PC-3 (cell line): ENCODE measurements at regions not wholly inside any gene's neighbourhood (a gene's known extent, or its start where the extent isn't known, plus 50 kb on each side); places are given as distances from the start of the nearest gene placed in this dataset.
A peak's percentile ranks its signal among the peaks of the same experiment; 100 is the strongest.

Experiments used
- ATAC-seq: fragments of 200-7000 bp; cut with Tn5 transposase; 2 replicates; pipeline ENCODE4 v1.9.1; 2020; ENCODE audit warnings: mild to moderate bottlenecking, moderate library complexity
- BruUV-seq: library from RNA; stranded (reverse); fragments of 400-500 nt; replicated peaks from 2 replicates; lab custom pipeline; 2021; lab: Mats Ljungman, UMichigan
- CTCF ChIA-PET: fragments of 300-600 bp; sonication (Branson Sonifier 250); formaldehyde crosslinking; loops from one replicate; lab custom pipeline; 2022; ENCODE audit warnings: antibody characterized with exemption; lab: Charles Lee
- POLR2A ChIA-PET: fragments of 300-600 bp; sonication (Branson Sonifier 250); formaldehyde crosslinking; loops from one replicate; lab custom pipeline; 2022; ENCODE audit warnings: antibody characterized with exemption; ENCODE audit not compliant: unreplicated experiment; lab: Charles Lee
- DNase-seq: peaks from one replicate; pipeline ENCODE4 v3.0.0-alpha.2; 2015
- H2AFZ ChIP-seq: fragments of 300-600 bp; sonication (generic); 2 replicates; pipeline ENCODE4 v1.6.0; 2016; ENCODE audit warnings: antibody characterized with exemption, low read length
- H3F3A ChIP-seq: fragments of 300-600 bp; sonication (generic); one replicate; pipeline ENCODE4 v1.6.0; 2017; ENCODE audit warnings: antibody characterized with exemption, low read length, control low read depth, mild to moderate bottlenecking; ENCODE audit not compliant: unreplicated experiment
- H3K27ac ChIP-seq: fragments of 300-600 bp; sonication (generic); 2 replicates; pipeline ENCODE4 v1.5.1; 2016; ENCODE audit warnings: mild to moderate bottlenecking, low read length
- H3K27me3 ChIP-seq: fragments of 300-600 bp; sonication (generic); 2 replicates; pipeline ENCODE4 v1.6.1; 2016; ENCODE audit warnings: low read length, mixed read lengths
- H3K36me3 ChIP-seq: fragments of 300-600 bp; sonication (generic); 2 replicates; pipeline ENCODE4 v1.6.1; 2016; ENCODE audit warnings: low read depth, mixed run types, low read length, mixed read lengths
- H3K4me1 ChIP-seq: fragments of 300-600 bp; sonication (generic); 2 replicates; pipeline ENCODE4 v1.5.1; 2016; ENCODE audit warnings: low read length; ENCODE audit not compliant: insufficient read depth
- H3K4me2 ChIP-seq: fragments of 300-600 bp; sonication (generic); 2 replicates; pipeline ENCODE4 v1.6.0; 2016; ENCODE audit warnings: low read length
- H3K4me3 ChIP-seq: fragments of 300-600 bp; sonication (generic); 2 replicates; pipeline ENCODE4 v1.5.1; 2016; ENCODE audit warnings: mild to moderate bottlenecking, low read length, mixed read lengths
- H3K79me2 ChIP-seq: fragments of 300-600 bp; sonication (generic); 2 replicates; pipeline ENCODE4 v1.6.1; 2017; ENCODE audit warnings: low read length, mixed read lengths
- H3K9ac ChIP-seq: fragments of 300-600 bp; sonication (generic); 2 replicates; pipeline ENCODE4 v1.6.0; 2016; ENCODE audit warnings: mild to moderate bottlenecking, low read length
- H3K9me2 ChIP-seq: fragments of 300-600 bp; sonication (generic); replicated peaks from 2 replicates; pipeline ENCODE4 v1.6.1; 2016; ENCODE audit warnings: mixed run types, low read length, mixed read lengths
- H3K9me3 ChIP-seq: fragments of 300-600 bp; sonication (generic); 2 replicates; pipeline ENCODE4 v1.6.1; 2016; ENCODE audit warnings: low read length, mixed read lengths
- H4K20me1 ChIP-seq: fragments of 300-600 bp; sonication (generic); 2 replicates; pipeline ENCODE4 v1.6.1; 2016; ENCODE audit warnings: low read length, mixed read lengths
- CTCF ChIP-seq: fragments of 300-600 bp; sonication (generic); conservative IDR thresholded peaks from 2 replicates; pipeline ENCODE4 v1.5.1; 2017; ENCODE audit warnings: antibody characterized with exemption, low read depth, mild to moderate bottlenecking, low read length
- EZH2 ChIP-seq: fragments of 300-600 bp; sonication (generic); IDR thresholded peaks from one replicate; pipeline ENCODE4 v1.6.1; 2017; ENCODE audit warnings: antibody characterized with exemption, mild to moderate bottlenecking, low read length; ENCODE audit not compliant: unreplicated experiment
- EZH2phosphoT487 ChIP-seq: fragments of 300-600 bp; sonication (generic); IDR thresholded peaks from 2 replicates; pipeline ENCODE4 v1.6.1; 2018; ENCODE audit warnings: mild to moderate bottlenecking, antibody characterized with exemption, low read length, borderline replicate concordance
- intact Hi-C: fragments of 100-400 bp; cut with micrococcal nuclease; formaldehyde crosslinking; loops from 2 replicates; pipeline ENCODE4 v1.9.0; 2023

DNA sequence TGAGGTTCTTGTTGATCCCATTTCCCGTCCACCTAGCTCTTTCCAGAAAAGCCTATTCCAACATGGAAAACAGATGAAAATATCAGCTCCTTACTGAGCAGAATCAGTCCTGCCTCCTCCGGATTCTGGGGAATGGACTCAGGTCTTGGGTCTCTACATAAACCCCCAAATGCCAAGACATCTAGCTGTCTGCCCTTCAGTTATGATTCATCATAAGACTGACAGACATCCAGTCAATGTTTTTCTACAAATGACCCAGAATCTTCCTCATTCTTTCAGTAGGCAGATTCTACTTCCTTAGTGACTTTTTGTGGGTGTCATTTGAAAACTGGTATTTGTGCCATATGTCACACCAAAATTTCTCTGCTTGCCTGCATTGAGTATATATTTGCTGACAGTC lies 103.0 kb upstream of the TGFBR2 start:
- Histone ChIP-seq H3K4me1 (peaks cover 26% of the 10 kb centered on the region), H3K9me3 (no peaks in the 10 kb centered on the region), H3K27me3 (no peaks in the 10 kb centered on the region), H3K4me2 (no peak overlapping the region), H3K27ac (0 out of 2 replicates have a peak overlapping the region, but pooled peaks have one; percentile 14), H3K9ac (no peak overlapping the region), H4K20me1 (no peaks in the 10 kb centered on the region), H3F3A (no peaks in the 10 kb centered on the region), H3K4me3 (no peak overlapping the region), H3K79me2 (no peaks in the 10 kb centered on the region), H3K9me2 (no peaks in the 10 kb centered on the region), H3K36me3 (no peaks in the 10 kb centered on the region), H2AFZ (no peak overlapping the region)
- ATAC-seq (no peak), DNase-seq (peak; percentile 14)
- TF ChIP-seq CTCF (no peak), EZH2phosphoT487 (no peak), EZH2 (no peak)
- intact Hi-C loops = no loop called here
- ChIA-PET POLR2A (interaction anchor here (0.6 to 0.8 kb wide), 2 partner anchors 69 to 103 kb away, joined by 4 to 7 read pairs; partner anchors contain the start of gene TGFBR2), CTCF (interaction anchor here (0.6 kb wide), 1 partner anchor 155 kb away, joined by 3 read pairs; no protein-coding TSS in a partner anchor)
- BruUV-seq = no TSS peak

DNA sequence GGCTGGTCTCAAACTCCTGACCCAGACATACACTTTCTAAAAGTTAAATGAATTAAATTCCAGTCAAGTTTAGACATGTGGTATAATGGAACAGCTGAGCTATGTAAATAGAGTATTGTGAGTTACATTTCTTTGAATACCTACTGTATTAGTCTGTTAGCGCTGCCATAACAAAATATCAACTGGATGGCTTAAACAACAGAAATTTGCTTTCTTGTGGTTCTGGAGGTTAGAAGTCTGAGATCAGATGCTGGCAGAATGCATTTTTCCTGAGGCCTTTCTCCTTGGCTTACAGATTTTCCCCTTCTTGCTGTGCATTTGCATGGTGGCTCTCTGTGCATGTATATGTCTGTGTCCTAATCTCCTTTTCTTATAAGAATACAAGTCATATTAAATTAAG lies 101.5 kb upstream of the TGFBR2 start:
- Histone ChIP-seq H3K27me3 (no peaks in the 10 kb centered on the region), H2AFZ (no peak overlapping the region), H4K20me1 (no peaks in the 10 kb centered on the region), H3K79me2 (no peaks in the 10 kb centered on the region), H3K4me3 (no peak overlapping the region), H3K27ac (no peak overlapping the region), H3K36me3 (no peaks in the 10 kb centered on the region), H3K4me1 (peaks cover 26% of the 10 kb centered on the region), H3K9ac (no peak overlapping the region), H3K4me2 (no peak overlapping the region), H3K9me3 (no peaks in the 10 kb centered on the region), H3F3A (no peaks in the 10 kb centered on the region), H3K9me2 (no peaks in the 10 kb centered on the region)
- no peak for TF ChIP-seq EZH2
- TF ChIP-seq EZH2phosphoT487 = no peak
- DNase-seq (peak; percentile 17), ATAC-seq (no peak)
- POLR2A ChIA-PET = no interaction called here
- BruUV-seq = no TSS peak
- CTCF ChIA-PET = no interaction called here
- intact Hi-C loops = no loop called here

- H3K4me2 ChIP-seq = no peak overlapping the region
- no peak overlapping the region for H3K9ac ChIP-seq
- peaks cover 1% of the 10 kb centered on the region for H3F3A ChIP-seq
- no peak overlapping the region for H2AFZ ChIP-seq
- no peak for DNase-seq
- no peaks in the 10 kb centered on the region for H3K9me3 ChIP-seq
- no peak for TF ChIP-seq CTCF
- no peak for TF ChIP-seq EZH2phosphoT487
- TF ChIP-seq EZH2 = no peak
- no peak overlapping the region for H3K4me3 ChIP-seq
- CTCF ChIA-PET = no interaction called here
- H4K20me1 ChIP-seq = no peaks in the 10 kb centered on the region
- POLR2A ChIA-PET = no interaction called here
- peaks cover 33% of the 10 kb centered on the region for H3K4me1 ChIP-seq
- no peak overlapping the region for H3K27ac ChIP-seq
- no peaks in the 10 kb centered on the region for H3K9me2 ChIP-seq
- H3K36me3 ChIP-seq = no peaks in the 10 kb centered on the region
- H3K27me3 ChIP-seq = no peaks in the 10 kb centered on the region
- BruUV-seq = no TSS peak
- ATAC-seq = no peak
- intact Hi-C loops = no loop called here
- H3K79me2 ChIP-seq = no peaks in the 10 kb centered on the region
Observed at GRCh38 chr3:30505866-30506520, 100.4 kb upstream of the TGFBR2 start.
